CD4-positive, alpha-beta T cell treated with Interleukin-1 beta for 1 hour (primary cell): ENCODE measurements at regions not wholly inside any gene's neighbourhood (a gene's known extent, or its start where the extent isn't known, plus 50 kb on each side); places are given as distances from the start of the nearest gene placed in this dataset.
A peak's percentile ranks its signal among the peaks of the same experiment; 100 is the strongest.

Source experiments
- DNase-seq, 2 donors: peaks; one replicate each; pipeline ENCODE4 v3.0.0-alpha.2; 2020 to 2022

- DNase-seq, result no peak
Measured at GRCh38 chr2:5304640-5305039, 387.5 kb upstream of the SOX11 start.

- no peak for DNase-seq
Measured at GRCh38 chr2:5315041-5315440, 377.1 kb upstream of the SOX11 start.

GRCh38 chr2:5315512-5315911, 376.7 kb upstream of the SOX11 start:
- no peak for DNase-seq

GRCh38 chr2:5316001-5316490, 376.1 kb upstream of the SOX11 start:
- DNase-seq, result no peak

- no peak for DNase-seq
Measured at GRCh38 chr2:5319493-5319892, 372.7 kb upstream of the SOX11 start.

GRCh38 chr2:5322396-5322795, 369.8 kb upstream of the SOX11 start:
- DNase-seq, result no peak

- no peak for DNase-seq
Measured at GRCh38 chr2:5325523-5325922, 366.7 kb upstream of the SOX11 start.

GRCh38 chr2:5328826-5329225, 363.4 kb upstream of the SOX11 start:
- DNase-seq, result no peak

- no peak for DNase-seq
Measured at GRCh38 chr2:5329763-5330162, 362.4 kb upstream of the SOX11 start.

- no peak for DNase-seq
Measured at GRCh38 chr2:5330961-5331360, 361.2 kb upstream of the SOX11 start.

- DNase-seq, result no peak
Measured at GRCh38 chr2:5332925-5333324, 359.3 kb upstream of the SOX11 start.

- DNase-seq, result no peak
Measured at GRCh38 chr2:5339473-5339872, 352.7 kb upstream of the SOX11 start.

GRCh38 chr2:5343785-5344335, 348.3 kb upstream of the SOX11 start:
- DNase-seq, result no peak

GRCh38 chr2:5352286-5352685, 339.9 kb upstream of the SOX11 start:
- DNase-seq, result no peak

- DNase-seq, result no peak
Measured at GRCh38 chr2:5353565-5353964, 338.6 kb upstream of the SOX11 start.

- no peak for DNase-seq
Measured at GRCh38 chr2:5359397-5359796, 332.8 kb upstream of the SOX11 start.

- DNase-seq, result no peak
Measured at GRCh38 chr2:5360081-5360480, 332.1 kb upstream of the SOX11 start.

- DNase-seq, result no peak
Measured at GRCh38 chr2:5364361-5364760, 327.8 kb upstream of the SOX11 start.

GRCh38 chr2:5365871-5366461, 326.2 kb upstream of the SOX11 start:
- peak in 1 of 2 donors; percentile 0 for DNase-seq

- DNase-seq, result no peak
Measured at GRCh38 chr2:5367321-5367720, 324.9 kb upstream of the SOX11 start.

- no peak for DNase-seq
Measured at GRCh38 chr2:5368263-5368662, 323.9 kb upstream of the SOX11 start.

GRCh38 chr2:5369510-5369909, 322.7 kb upstream of the SOX11 start:
- no peak for DNase-seq

- DNase-seq, result no peak
Measured at GRCh38 chr2:5370158-5370557, 322.0 kb upstream of the SOX11 start.

- no peak for DNase-seq
Measured at GRCh38 chr2:5372141-5372540, 320.0 kb upstream of the SOX11 start.

- no peak for DNase-seq
Measured at GRCh38 chr2:5373200-5373599, 319.0 kb upstream of the SOX11 start.
